ENCODE measurements at regions not wholly inside any gene's neighbourhood (a gene's known extent, or its start where the extent isn't known, plus 50 kb on each side); places are given as distances from the start of the nearest gene placed in this dataset.

GRCh38 chr6:169990095-169991030 lies 238.9 kb downstream of the ERMARD start:
- Histone ChIP-seq H3K4me1 (ENCODE audit: control insufficient read depth in 1 of 2, insufficient read depth in 2 of 2, low read length in 2 of 2) (peaks cover 6 to 13% of the 10 kb centered on the region in 2 donors), H3K4me3 (ENCODE audit: low read depth in 1 of 2, low read length in 2 of 2) (no peak overlapping the region), H3K27ac (ENCODE audit: low read depth, low read length) (no peak overlapping the region), H3K9ac (ENCODE audit: low read depth in 1 of 2, low read length in 2 of 2) (no peak overlapping the region), H3K9me3 (ENCODE audit: control insufficient read depth in 1 of 2, low read length in 2 of 2) (no peaks in the 10 kb centered on the region), H3K36me3 (ENCODE audit: control insufficient read depth in 1 of 2, insufficient read depth in 2 of 2, low read length in 2 of 2) (no peaks in the 10 kb centered on the region), H3K27me3 (ENCODE audit: control insufficient read depth in 1 of 2, insufficient read depth in 2 of 2, low read length in 2 of 2) (no peaks in the 10 kb centered on the region)

- Histone ChIP-seq H3K27ac (ENCODE audit: low read depth, low read length) (no peak overlapping the region), H3K27me3 (ENCODE audit: control insufficient read depth in 1 of 2, insufficient read depth in 2 of 2, low read length in 2 of 2) (no peaks in the 10 kb centered on the region), H3K9me3 (ENCODE audit: control insufficient read depth in 1 of 2, low read length in 2 of 2) (no peaks in the 10 kb centered on the region), H3K4me3 (ENCODE audit: low read depth in 1 of 2, low read length in 2 of 2) (no peak overlapping the region), H3K36me3 (ENCODE audit: control insufficient read depth in 1 of 2, insufficient read depth in 2 of 2, low read length in 2 of 2) (no peaks in the 10 kb centered on the region), H3K4me1 (ENCODE audit: control insufficient read depth in 1 of 2, insufficient read depth in 2 of 2, low read length in 2 of 2) (peaks cover 6 to 13% of the 10 kb centered on the region in 2 donors), H3K9ac (ENCODE audit: low read depth in 1 of 2, low read length in 2 of 2) (no peak overlapping the region)
These were observed 238.2 kb downstream of the ERMARD start for GRCh38 chr6:169989594-169989993.

GRCh38 chr6:169988769-169989550 lies 237.5 kb downstream of the ERMARD start:
- no peak overlapping the region for H3K27ac ChIP-seq (ENCODE audit: low read depth, low read length)
- no peaks in the 10 kb centered on the region for H3K36me3 ChIP-seq (ENCODE audit: control insufficient read depth in 1 of 2, insufficient read depth in 2 of 2, low read length in 2 of 2)
- no peak overlapping the region for H3K4me3 ChIP-seq (ENCODE audit: low read depth in 1 of 2, low read length in 2 of 2)
- no peak overlapping the region for H3K9ac ChIP-seq (ENCODE audit: low read depth in 1 of 2, low read length in 2 of 2)
- no peaks in the 10 kb centered on the region for H3K27me3 ChIP-seq (ENCODE audit: control insufficient read depth in 1 of 2, insufficient read depth in 2 of 2, low read length in 2 of 2)
- H3K9me3 ChIP-seq (ENCODE audit: control insufficient read depth in 1 of 2, low read length in 2 of 2): no peaks in the 10 kb centered on the region
- peaks cover 6 to 13% of the 10 kb centered on the region in 2 donors for H3K4me1 ChIP-seq (ENCODE audit: control insufficient read depth in 1 of 2, insufficient read depth in 2 of 2, low read length in 2 of 2)

- H3K36me3 ChIP-seq (ENCODE audit: control insufficient read depth in 1 of 2, insufficient read depth in 2 of 2, low read length in 2 of 2): no peaks in the 10 kb centered on the region
- H3K4me3 ChIP-seq (ENCODE audit: low read depth in 1 of 2, low read length in 2 of 2): no peak overlapping the region
- no peak overlapping the region for H3K9ac ChIP-seq (ENCODE audit: low read depth in 1 of 2, low read length in 2 of 2)
- no peaks in the 10 kb centered on the region for H3K9me3 ChIP-seq (ENCODE audit: control insufficient read depth in 1 of 2, low read length in 2 of 2)
- H3K4me1 ChIP-seq (ENCODE audit: control insufficient read depth in 1 of 2, insufficient read depth in 2 of 2, low read length in 2 of 2): peaks cover 6 to 13% of the 10 kb centered on the region in 2 donors
- no peak overlapping the region for H3K27ac ChIP-seq (ENCODE audit: low read depth, low read length)
- no peaks in the 10 kb centered on the region for H3K27me3 ChIP-seq (ENCODE audit: control insufficient read depth in 1 of 2, insufficient read depth in 2 of 2, low read length in 2 of 2)
These were observed 235.6 kb downstream of the ERMARD start for GRCh38 chr6:169986848-169987498.

- Histone ChIP-seq H3K9me3 (ENCODE audit: control insufficient read depth in 1 of 2, low read length in 2 of 2) (no peaks in the 10 kb centered on the region), H3K4me1 (ENCODE audit: control insufficient read depth in 1 of 2, insufficient read depth in 2 of 2, low read length in 2 of 2) (peaks cover 6 to 13% of the 10 kb centered on the region in 2 donors), H3K4me3 (ENCODE audit: low read depth in 1 of 2, low read length in 2 of 2) (no peak overlapping the region), H3K36me3 (ENCODE audit: control insufficient read depth in 1 of 2, insufficient read depth in 2 of 2, low read length in 2 of 2) (no peaks in the 10 kb centered on the region), H3K27me3 (ENCODE audit: control insufficient read depth in 1 of 2, insufficient read depth in 2 of 2, low read length in 2 of 2) (no peaks in the 10 kb centered on the region), H3K27ac (ENCODE audit: low read depth, low read length) (no peak overlapping the region), H3K9ac (ENCODE audit: low read depth in 1 of 2, low read length in 2 of 2) (no peak overlapping the region)
These were observed 234.9 kb downstream of the ERMARD start for GRCh38 chr6:169986171-169986847.

GRCh38 chr6:169985121-169986015 lies 233.9 kb downstream of the ERMARD start:
- Histone ChIP-seq H3K27me3 (ENCODE audit: control insufficient read depth in 1 of 2, insufficient read depth in 2 of 2, low read length in 2 of 2) (no peaks in the 10 kb centered on the region), H3K27ac (ENCODE audit: low read depth, low read length) (no peak overlapping the region), H3K9me3 (ENCODE audit: control insufficient read depth in 1 of 2, low read length in 2 of 2) (no peaks in the 10 kb centered on the region), H3K4me1 (ENCODE audit: control insufficient read depth in 1 of 2, insufficient read depth in 2 of 2, low read length in 2 of 2) (peaks cover 6 to 8% of the 10 kb centered on the region in 2 donors), H3K4me3 (ENCODE audit: low read depth in 1 of 2, low read length in 2 of 2) (no peak overlapping the region), H3K36me3 (ENCODE audit: control insufficient read depth in 1 of 2, insufficient read depth in 2 of 2, low read length in 2 of 2) (no peaks in the 10 kb centered on the region), H3K9ac (ENCODE audit: low read depth in 1 of 2, low read length in 2 of 2) (no peak overlapping the region)

- no peaks in the 10 kb centered on the region for H3K36me3 ChIP-seq (ENCODE audit: control insufficient read depth in 1 of 2, insufficient read depth in 2 of 2, low read length in 2 of 2)
- H3K4me3 ChIP-seq (ENCODE audit: low read depth in 1 of 2, low read length in 2 of 2): no peak overlapping the region
- H3K9me3 ChIP-seq (ENCODE audit: control insufficient read depth in 1 of 2, low read length in 2 of 2): no peaks in the 10 kb centered on the region
- H3K9ac ChIP-seq (ENCODE audit: low read depth in 1 of 2, low read length in 2 of 2): no peak overlapping the region
- H3K27me3 ChIP-seq (ENCODE audit: control insufficient read depth in 1 of 2, insufficient read depth in 2 of 2, low read length in 2 of 2): no peaks in the 10 kb centered on the region
- H3K4me1 ChIP-seq (ENCODE audit: control insufficient read depth in 1 of 2, insufficient read depth in 2 of 2, low read length in 2 of 2): peaks cover under 1% of the 10 kb centered on the region in 2 donors
- no peak overlapping the region for H3K27ac ChIP-seq (ENCODE audit: low read depth, low read length)
These were observed 233.0 kb downstream of the ERMARD start for GRCh38 chr6:169984181-169985120.

- Histone ChIP-seq H3K9ac (ENCODE audit: low read depth in 1 of 2, low read length in 2 of 2) (no peak overlapping the region), H3K4me3 (ENCODE audit: low read depth in 1 of 2, low read length in 2 of 2) (no peak overlapping the region), H3K36me3 (ENCODE audit: control insufficient read depth in 1 of 2, insufficient read depth in 2 of 2, low read length in 2 of 2) (no peaks in the 10 kb centered on the region), H3K27me3 (ENCODE audit: control insufficient read depth in 1 of 2, insufficient read depth in 2 of 2, low read length in 2 of 2) (no peaks in the 10 kb centered on the region), H3K27ac (ENCODE audit: low read depth, low read length) (no peak overlapping the region), H3K4me1 (ENCODE audit: control insufficient read depth in 1 of 2, insufficient read depth in 2 of 2, low read length in 2 of 2) (no peaks in the 10 kb centered on the region), H3K9me3 (ENCODE audit: control insufficient read depth in 1 of 2, low read length in 2 of 2) (no peaks in the 10 kb centered on the region)
These were observed 232.2 kb downstream of the ERMARD start for GRCh38 chr6:169983651-169984050.

Data from duodenal mucosa (tissue), 2 donors.